Nephron progenitor cell (in vitro differentiated cells): ENCODE measurements at regions not wholly inside any gene's neighbourhood (a gene's known extent, or its start where the extent isn't known, plus 50 kb on each side); places are given as distances from the start of the nearest gene placed in this dataset.
"Not testable (repeated sequence)": the region's sequence is repeated elsewhere in the genome, so short reads cannot be mapped to it uniquely, and the experiment has no call there.

Source experiments
- DNase-seq: peaks from one replicate; pipeline ENCODE4 v3.0.0; 2021
- H3K27ac Mint-ChIP-seq: 2 replicates; pipeline ENCODE4 v1.8.0; 2021; ENCODE audit warnings: mild to moderate bottlenecking, moderate library complexity, mixed read lengths
- H3K27me3 Mint-ChIP-seq: 2 replicates; pipeline ENCODE4 v1.8.0; 2021; ENCODE audit warnings: mild to moderate bottlenecking, low read depth, mixed read lengths; ENCODE audit not compliant: poor library complexity
- H3K36me3 Mint-ChIP-seq: 2 replicates; pipeline ENCODE4 v1.8.0; 2021; ENCODE audit warnings: low read depth, mixed read lengths
- H3K4me1 Mint-ChIP-seq: 2 replicates; pipeline ENCODE4 v1.8.0; 2021; ENCODE audit warnings: mixed read lengths
- H3K4me3 Mint-ChIP-seq: 2 replicates; pipeline ENCODE4 v1.8.0; 2021; ENCODE audit warnings: mild to moderate bottlenecking, moderate library complexity, mixed read lengths
- H3K9me3 Mint-ChIP-seq: 2 replicates; pipeline ENCODE4 v1.8.0; 2021; ENCODE audit warnings: mild to moderate bottlenecking, moderate library complexity, mixed read lengths
- CTCF ChIP-seq: fragments of 200-600 bp; sonication (generic); IDR thresholded peaks from 2 replicates; pipeline ENCODE4 v1.5.0; 2021; ENCODE audit warnings: antibody characterized with exemption

GRCh38 chr7:106582365-106582764, 78.6 kb downstream of the CCDC71L start:
- H3K27ac Mint-ChIP-seq, result no peak overlapping the region
- TF ChIP-seq CTCF, result no peak
- no peaks in the 10 kb centered on the region for H3K36me3 Mint-ChIP-seq
- no peaks in the 10 kb centered on the region for H3K9me3 Mint-ChIP-seq
- no peak overlapping the region for H3K4me3 Mint-ChIP-seq
- H3K27me3 Mint-ChIP-seq, result peaks cover 18% of the 10 kb centered on the region
- DNase-seq, result no peak
- peaks cover 7% of the 10 kb centered on the region for H3K4me1 Mint-ChIP-seq

- H3K27ac Mint-ChIP-seq, H3K4me3 Mint-ChIP-seq, H3K36me3 Mint-ChIP-seq, H3K9me3 Mint-ChIP-seq, H3K4me1 Mint-ChIP-seq: not testable (repeated sequence)
- H3K27me3 Mint-ChIP-seq, result peaks cover 15% of the 10 kb centered on the region
- DNase-seq, result peak; percentile 13
Measured at GRCh38 chr7:106579086-106579485, 81.9 kb downstream of the CCDC71L start.

- H3K9me3 Mint-ChIP-seq, result no peaks in the 10 kb centered on the region
- no peak for DNase-seq
- no peak for TF ChIP-seq CTCF
Measured at GRCh38 chr7:106575138-106575823, 85.7 kb downstream of the CCDC71L start.

GRCh38 chr7:106573738-106574137, 87.2 kb downstream of the CCDC71L start:
- no peak for TF ChIP-seq CTCF
- Mint-ChIP-seq H3K4me3 (no peak overlapping the region), H3K9me3 (no peaks in the 10 kb centered on the region), H3K36me3 (no peaks in the 10 kb centered on the region), H3K4me1 (peaks cover 12% of the 10 kb centered on the region), H3K27me3 (peaks cover 11% of the 10 kb centered on the region), H3K27ac (no peak overlapping the region)
- DNase-seq, result no peak

More at GRCh38 chr7:106575138-106575823, 85.7 kb downstream of the CCDC71L start:
- H3K4me3 Mint-ChIP-seq, result no peak overlapping the region
- H3K4me1 Mint-ChIP-seq, result peaks cover 11% of the 10 kb centered on the region
- H3K27ac Mint-ChIP-seq, result no peak overlapping the region
- peaks cover 19% of the 10 kb centered on the region for H3K27me3 Mint-ChIP-seq
- H3K36me3 Mint-ChIP-seq, result no peaks in the 10 kb centered on the region

- H3K27ac Mint-ChIP-seq, result no peak overlapping the region
- peaks cover 17% of the 10 kb centered on the region for H3K4me1 Mint-ChIP-seq
- TF ChIP-seq CTCF, result no peak
- H3K4me3 Mint-ChIP-seq, result no peak overlapping the region
- DNase-seq, result no peak
- no peaks in the 10 kb centered on the region for H3K36me3 Mint-ChIP-seq
- H3K27me3 Mint-ChIP-seq, result peaks cover 11% of the 10 kb centered on the region
- H3K9me3 Mint-ChIP-seq, result no peaks in the 10 kb centered on the region
Measured at GRCh38 chr7:106573125-106573663, 87.8 kb downstream of the CCDC71L start.

- no peak for TF ChIP-seq CTCF
- no peaks in the 10 kb centered on the region for H3K9me3 Mint-ChIP-seq
- H3K27me3 Mint-ChIP-seq, result peaks cover 11% of the 10 kb centered on the region
- no peaks in the 10 kb centered on the region for H3K36me3 Mint-ChIP-seq
- no peak overlapping the region for H3K4me3 Mint-ChIP-seq
- H3K27ac Mint-ChIP-seq, result no peak overlapping the region
- no peak for DNase-seq
- H3K4me1 Mint-ChIP-seq, result peaks cover 17% of the 10 kb centered on the region
Measured at GRCh38 chr7:106572394-106573124, 88.4 kb downstream of the CCDC71L start.
